OCI-LY1 (cell line): ENCODE measurements at regions not wholly inside any gene's neighbourhood (a gene's known extent, or its start where the extent isn't known, plus 50 kb on each side); places are given as distances from the start of the nearest gene placed in this dataset.

Source experiments
- H2AFZ ChIP-seq: fragments of 200-600 bp; sonication (generic), shearing (Covaris generic); 2 replicates; pipeline ENCODE4 v1.6.0; 2014; ENCODE audit warnings: antibody characterized with exemption, mild to moderate bottlenecking, low read length
- H3F3A ChIP-seq: fragments of 200-600 bp; sonication (generic), shearing (Covaris generic); 2 replicates; pipeline ENCODE4 v1.6.0; 2014; ENCODE audit warnings: mild to moderate bottlenecking, antibody characterized with exemption, low read length, moderate library complexity; ENCODE audit not compliant: insufficient read depth
- H3K27ac ChIP-seq: fragments of 200-600 bp; sonication (generic); 2 replicates; pipeline ENCODE4 v1.5.1; 2014; ENCODE audit warnings: low read length, mixed run types, mild to moderate bottlenecking, low read depth; ENCODE audit not compliant: poor library complexity, severe bottlenecking
- H3K27me3 ChIP-seq: fragments of 200-600 bp; sonication (generic); 2 replicates; pipeline ENCODE4 v1.6.0; 2014; ENCODE audit warnings: antibody characterized with exemption, mild to moderate bottlenecking, low read length, moderate library complexity; ENCODE audit not compliant: insufficient read depth
- H3K36me3 ChIP-seq: fragments of 200-600 bp; sonication (generic); 2 replicates; pipeline ENCODE4 v1.6.1; 2014; ENCODE audit warnings: mild to moderate bottlenecking, antibody characterized with exemption, low read length, moderate library complexity, mixed read lengths; ENCODE audit not compliant: insufficient read depth
- H3K4me1 ChIP-seq: fragments of 200-600 bp; sonication (generic); 2 replicates; pipeline ENCODE4 v1.5.1; 2014; ENCODE audit warnings: mild to moderate bottlenecking, low read length, moderate library complexity; ENCODE audit not compliant: insufficient read depth, severe bottlenecking
- H3K4me2 ChIP-seq: fragments of 200-600 bp; sonication (generic), shearing (Covaris generic); 2 replicates; pipeline ENCODE4 v1.6.1; 2014; ENCODE audit warnings: low read length
- H3K4me3 ChIP-seq: fragments of 200-600 bp; sonication (generic); 2 replicates; pipeline ENCODE4 v1.5.1; 2014; ENCODE audit warnings: low read length, low read depth, mild to moderate bottlenecking, mixed read lengths; ENCODE audit not compliant: poor library complexity, severe bottlenecking
- H3K79me2 ChIP-seq: fragments of 200-600 bp; shearing (Covaris generic); 2 replicates; pipeline ENCODE4 v1.6.1; 2016; ENCODE audit warnings: mixed run types, low read length, mixed read lengths; ENCODE audit not compliant: insufficient read depth
- H3K9ac ChIP-seq: fragments of 200-600 bp; sonication (generic), shearing (Covaris generic); 2 replicates; pipeline ENCODE4 v1.6.1; 2014; ENCODE audit warnings: mild to moderate bottlenecking, low read length, mixed read lengths
- H3K9me2 ChIP-seq: fragments of 200-600 bp; sonication (generic), shearing (Covaris generic); 2 replicates; pipeline ENCODE4 v1.6.1; 2014; ENCODE audit warnings: low read depth, mild to moderate bottlenecking, low read length, mixed read lengths
- H3K9me3 ChIP-seq: fragments of 200-600 bp; shearing (Covaris generic); 2 replicates; pipeline ENCODE4 v1.6.1; 2014; ENCODE audit warnings: low read length, mixed read lengths
- H4K20me1 ChIP-seq: fragments of 200-600 bp; sonication (generic), shearing (Covaris generic); 2 replicates; pipeline ENCODE4 v1.6.0; 2016; ENCODE audit warnings: mild to moderate bottlenecking, low read length; ENCODE audit not compliant: insufficient read depth
- EZH2 ChIP-seq: fragments of 200-600 bp; sonication (generic), shearing (Covaris generic); IDR thresholded peaks from 2 replicates; pipeline ENCODE4 v1.8.0; 2017; ENCODE audit warnings: borderline replicate concordance, mixed run types, mild to moderate bottlenecking, antibody characterized with exemption, low read length, moderate library complexity, mixed read lengths
- TF ChIP-seq, protein P1 (sequence below): fragments of 200-600 bp; sonication (generic), shearing (Covaris generic); IDR thresholded peaks from 2 replicates; pipeline ENCODE4 v1.5.1; 2017; ENCODE audit warnings: mild to moderate bottlenecking, antibody characterized with exemption, low read length, moderate library complexity, mixed read lengths

DNA sequence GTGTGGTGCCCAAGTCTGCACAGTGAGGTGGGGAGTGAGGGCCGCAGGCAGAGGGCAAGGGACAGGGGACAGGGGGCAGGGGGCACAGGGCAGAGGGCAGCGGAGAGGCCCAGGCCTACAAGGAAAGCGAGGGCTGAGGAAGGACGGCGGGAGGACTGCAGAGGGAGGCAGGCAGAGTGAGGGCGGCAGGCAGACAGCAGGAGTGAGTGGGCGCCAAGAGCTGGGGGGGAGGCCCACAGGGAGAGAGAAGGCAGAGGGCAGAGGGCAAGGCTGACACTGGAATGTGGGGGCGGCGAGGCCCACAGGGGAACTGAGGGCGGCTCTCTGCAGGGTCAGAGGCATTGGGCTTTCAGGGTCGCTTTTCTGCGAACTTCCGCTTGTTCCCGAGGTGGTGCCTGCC is 267.8 kb upstream of the NDN start:
- Histone ChIP-seq H3K9me3 (no peaks in the 10 kb centered on the region), H3K4me1 (no peaks in the 10 kb centered on the region), H3K4me3 (no peak overlapping the region), H3K79me2 (no peaks in the 10 kb centered on the region), H2AFZ (no peak overlapping the region), H4K20me1 (no peaks in the 10 kb centered on the region), H3K36me3 (no peaks in the 10 kb centered on the region), H3F3A (no peaks in the 10 kb centered on the region), H3K9ac (no peak overlapping the region), H3K9me2 (no peaks in the 10 kb centered on the region), H3K27ac (no peak overlapping the region), H3K4me2 (no peak overlapping the region), H3K27me3 (no peaks in the 10 kb centered on the region)
- TF ChIP-seq, protein P1, sequence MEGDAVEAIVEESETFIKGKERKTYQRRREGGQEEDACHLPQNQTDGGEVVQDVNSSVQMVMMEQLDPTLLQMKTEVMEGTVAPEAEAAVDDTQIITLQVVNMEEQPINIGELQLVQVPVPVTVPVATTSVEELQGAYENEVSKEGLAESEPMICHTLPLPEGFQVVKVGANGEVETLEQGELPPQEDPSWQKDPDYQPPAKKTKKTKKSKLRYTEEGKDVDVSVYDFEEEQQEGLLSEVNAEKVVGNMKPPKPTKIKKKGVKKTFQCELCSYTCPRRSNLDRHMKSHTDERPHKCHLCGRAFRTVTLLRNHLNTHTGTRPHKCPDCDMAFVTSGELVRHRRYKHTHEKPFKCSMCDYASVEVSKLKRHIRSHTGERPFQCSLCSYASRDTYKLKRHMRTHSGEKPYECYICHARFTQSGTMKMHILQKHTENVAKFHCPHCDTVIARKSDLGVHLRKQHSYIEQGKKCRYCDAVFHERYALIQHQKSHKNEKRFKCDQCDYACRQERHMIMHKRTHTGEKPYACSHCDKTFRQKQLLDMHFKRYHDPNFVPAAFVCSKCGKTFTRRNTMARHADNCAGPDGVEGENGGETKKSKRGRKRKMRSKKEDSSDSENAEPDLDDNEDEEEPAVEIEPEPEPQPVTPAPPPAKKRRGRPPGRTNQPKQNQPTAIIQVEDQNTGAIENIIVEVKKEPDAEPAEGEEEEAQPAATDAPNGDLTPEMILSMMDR, result no peak
- TF ChIP-seq EZH2, result no peak

DNA sequence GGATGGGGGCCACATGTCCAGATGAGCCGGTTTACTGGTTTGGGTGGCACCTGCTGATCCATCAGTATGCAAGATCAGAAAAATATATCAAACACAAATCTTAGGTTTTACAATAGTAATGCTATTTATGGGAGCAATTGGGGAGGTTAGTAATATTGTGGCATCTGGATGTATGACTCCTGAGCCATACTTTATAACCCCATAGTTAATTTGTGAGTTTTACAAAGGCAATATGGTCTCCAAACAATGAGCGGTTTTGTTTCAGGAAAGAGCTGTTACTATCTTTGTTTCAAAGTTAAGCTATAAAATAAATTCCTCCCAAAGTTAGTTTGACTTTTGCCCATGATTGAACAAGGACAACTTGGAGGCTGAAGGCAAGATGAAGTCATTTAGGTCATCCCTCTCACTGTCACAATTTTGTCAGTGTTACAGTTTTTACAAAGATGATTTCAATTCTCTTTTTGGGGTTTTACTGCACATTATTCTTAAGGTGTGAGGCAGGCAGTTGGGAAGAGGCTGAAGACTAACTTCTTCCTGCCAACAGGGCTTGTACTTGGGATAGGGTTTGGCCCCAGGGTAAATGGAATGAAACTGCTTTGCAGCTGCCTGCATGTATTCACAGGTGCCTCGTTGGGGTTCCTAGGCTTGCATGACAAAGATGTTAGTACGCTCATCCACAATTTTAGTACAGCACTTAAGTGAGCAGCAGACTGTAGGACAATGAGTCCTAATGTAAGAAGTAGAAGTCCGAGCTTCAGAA is 296.6 kb upstream of the NDN start:
- H4K20me1 ChIP-seq, result no peaks in the 10 kb centered on the region
- H3K9me3 ChIP-seq, result no peaks in the 10 kb centered on the region
- no peak overlapping the region for H2AFZ ChIP-seq
- TF ChIP-seq, protein P1, result no peak
- TF ChIP-seq EZH2, result no peak
- H3K4me2 ChIP-seq, result no peak overlapping the region
- no peaks in the 10 kb centered on the region for H3K4me1 ChIP-seq
- no peaks in the 10 kb centered on the region for H3K27me3 ChIP-seq
- H3K4me3 ChIP-seq, result no peak overlapping the region
- H3K27ac ChIP-seq, result no peak overlapping the region
- no peaks in the 10 kb centered on the region for H3K36me3 ChIP-seq
- H3K9ac ChIP-seq, result no peak overlapping the region
- H3F3A ChIP-seq, result no peaks in the 10 kb centered on the region
- H3K9me2 ChIP-seq, result no peaks in the 10 kb centered on the region
- no peaks in the 10 kb centered on the region for H3K79me2 ChIP-seq

DNA sequence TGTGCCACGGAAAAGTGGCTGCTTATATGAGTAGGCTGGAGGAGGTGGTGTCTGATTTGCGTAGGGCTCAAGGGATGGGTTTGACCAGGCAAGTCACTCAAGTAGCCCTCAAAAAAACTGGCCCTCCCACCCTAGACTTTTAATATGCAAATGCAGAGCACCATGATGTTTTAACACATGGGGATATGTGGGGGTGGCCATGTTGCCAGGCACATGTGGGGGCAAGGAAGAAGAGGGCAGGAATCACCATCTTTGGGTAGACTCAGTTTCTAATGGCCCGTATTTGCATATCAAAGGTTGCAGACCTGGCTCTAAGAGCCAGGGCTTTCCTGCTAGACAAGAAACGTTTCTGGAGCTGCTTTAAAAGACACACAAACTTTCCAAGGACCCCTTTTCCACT is 307.2 kb upstream of the NDN start:
- Histone ChIP-seq H3K79me2 (no peaks in the 10 kb centered on the region), H3K9me3 (no peaks in the 10 kb centered on the region)

More for the DNA sequence above, 307.2 kb upstream of the NDN start:
- Histone ChIP-seq H3K9me2 (no peaks in the 10 kb centered on the region), H3K9ac (no peak overlapping the region), H3K4me1 (no peaks in the 10 kb centered on the region), H3K27ac (no peak overlapping the region), H3K4me3 (no peak overlapping the region), H3F3A (no peaks in the 10 kb centered on the region), H2AFZ (no peak overlapping the region), H3K4me2 (no peak overlapping the region), H3K36me3 (no peaks in the 10 kb centered on the region), H3K27me3 (no peaks in the 10 kb centered on the region), H4K20me1 (no peaks in the 10 kb centered on the region)
- TF ChIP-seq EZH2, result no peak
- TF ChIP-seq, protein P1, result no peak
